Neural cell (in vitro differentiated cells): ENCODE measurements at regions not wholly inside any gene's neighbourhood (a gene's known extent, or its start where the extent isn't known, plus 50 kb on each side); places are given as distances from the start of the nearest gene placed in this dataset.

Source experiments
- H2AFZ ChIP-seq: fragments of 200-600, 300-800 bp; sonication (generic), shearing (Covaris generic); 2 replicates; pipeline ENCODE4 v1.6.0; 2014; ENCODE audit warnings: low read depth, mild to moderate bottlenecking, antibody characterized with exemption, low read length, moderate library complexity
- H3F3A ChIP-seq: fragments of 200-600 bp; shearing (Covaris generic); 2 replicates; pipeline ENCODE4 v1.6.1; 2016; ENCODE audit warnings: mild to moderate bottlenecking, moderate library complexity, mixed read lengths, antibody characterized with exemption, low read length; ENCODE audit not compliant: insufficient read depth, poor library complexity, severe bottlenecking
- H3K27ac ChIP-seq: fragments of 200-600, 300-800 bp; sonication (generic), shearing (Covaris generic); 2 replicates; pipeline ENCODE4 v1.5.1; 2014; ENCODE audit warnings: mild to moderate bottlenecking, low read length, moderate library complexity
- H3K27me3 ChIP-seq: fragments of 300-800, 200-600 bp; sonication (generic), shearing (Covaris generic); 2 replicates; pipeline ENCODE4 v1.6.0; 2014; ENCODE audit warnings: mild to moderate bottlenecking, low read depth, low read length, moderate library complexity; ENCODE audit not compliant: insufficient read depth
- H3K36me3 ChIP-seq: fragments of 300-800, 200-600 bp; sonication (generic), shearing (Covaris generic); 2 replicates; pipeline ENCODE4 v1.5.1; 2014; ENCODE audit warnings: mild to moderate bottlenecking, antibody characterized with exemption, low read length, moderate library complexity; ENCODE audit not compliant: insufficient read depth
- H3K4me2 ChIP-seq: fragments of 300-800, 200-600 bp; sonication (generic), shearing (Covaris generic); 2 replicates; pipeline ENCODE4 v1.6.0; 2014; ENCODE audit warnings: mild to moderate bottlenecking, low read length
- H3K4me3 ChIP-seq: fragments of 300-800, 200-600 bp; sonication (generic), shearing (Covaris generic); 2 replicates; pipeline ENCODE4 v1.5.1; 2014; ENCODE audit warnings: mild to moderate bottlenecking, low read length, moderate library complexity
- H3K79me2 ChIP-seq: fragments of 200-600 bp; shearing (Covaris generic); replicated peaks from 2 replicates; pipeline ENCODE4 v1.6.0; 2014; ENCODE audit warnings: mild to moderate bottlenecking, low read length, moderate library complexity; ENCODE audit not compliant: insufficient read depth
- H3K9ac ChIP-seq: fragments of 300-800, 200-600 bp; sonication (generic), shearing (Covaris generic); 2 replicates; pipeline ENCODE4 v1.6.1; 2016; ENCODE audit warnings: mild to moderate bottlenecking, low read length, mixed read lengths
- H3K9me2 ChIP-seq: fragments of 200-600 bp; shearing (Covaris generic); 2 replicates; pipeline ENCODE4 v1.6.1; 2016; ENCODE audit warnings: mild to moderate bottlenecking, low read length, mixed read lengths; ENCODE audit not compliant: insufficient read depth
- H3K9me3 ChIP-seq: fragments of 200-600, 300-800 bp; sonication (generic), shearing (Covaris generic); 2 replicates; pipeline ENCODE4 v1.6.1; 2016; ENCODE audit warnings: mild to moderate bottlenecking, mixed run types, low read length, moderate library complexity, mixed read lengths
- H4K20me1 ChIP-seq: fragments of 200-600 bp; shearing (Covaris generic); 2 replicates; pipeline ENCODE4 v1.6.1; 2016; ENCODE audit warnings: mild to moderate bottlenecking, mixed run types; ENCODE audit not compliant: insufficient read depth
- CTCF ChIP-seq: fragments of 450-650 bp; IDR thresholded peaks from 2 replicates; pipeline ENCODE4 v1.5.1; 2014; ENCODE audit warnings: antibody characterized with exemption, mild to moderate bottlenecking, moderate library complexity; ENCODE audit not compliant: poor library complexity, severe bottlenecking
- EP300 ChIP-seq: fragments of 450-650 bp; conservative IDR thresholded peaks from 2 replicates; pipeline ENCODE4 v1.6.1; 2014; ENCODE audit warnings: antibody characterized with exemption, mild to moderate bottlenecking, moderate library complexity; ENCODE audit not compliant: poor library complexity, severe bottlenecking
- EZH2 ChIP-seq: fragments of 200-600, 300-800 bp; shearing (Covaris generic), sonication (generic); IDR thresholded peaks from 2 replicates; pipeline ENCODE4 v1.6.1; 2014; ENCODE audit warnings: antibody characterized with exemption, low read length, borderline replicate concordance, mild to moderate bottlenecking; ENCODE audit not compliant: insufficient read depth, poor library complexity, severe bottlenecking
- MXI1 ChIP-seq: fragments of 450-650 bp; conservative IDR thresholded peaks from 2 replicates; pipeline ENCODE4 v1.6.1; 2014; ENCODE audit warnings: antibody characterized with exemption, mild to moderate bottlenecking; ENCODE audit not compliant: poor library complexity, severe bottlenecking
- POLR2AphosphoS5 ChIP-seq: IDR thresholded peaks from 2 replicates; pipeline ENCODE4 v1.6.1; 2012
- RAD21 ChIP-seq: fragments of 450-650 bp; conservative IDR thresholded peaks from 2 replicates; pipeline ENCODE4 v1.6.1; 2014; ENCODE audit warnings: antibody characterized with exemption, mild to moderate bottlenecking, moderate library complexity
- REST ChIP-seq: IDR thresholded peaks from 2 replicates; pipeline ENCODE4 v1.6.1; 2012; ENCODE audit warnings: borderline replicate concordance
- SMC3 ChIP-seq: fragments of 450-650 bp; conservative IDR thresholded peaks from 2 replicates; pipeline ENCODE4 v1.6.1; 2014; ENCODE audit warnings: antibody characterized with exemption, mild to moderate bottlenecking, moderate library complexity; ENCODE audit not compliant: poor library complexity
- TAF1 ChIP-seq: IDR thresholded peaks from 2 replicates; pipeline ENCODE4 v1.6.1; 2012; ENCODE audit warnings: low read depth

GRCh38 chr13:62932256-62932883 is 1516.7 kb upstream of the PCDH20 start:
- H3K4me3 ChIP-seq = no peak overlapping the region
- no peak overlapping the region for H2AFZ ChIP-seq
- H3F3A ChIP-seq = no peaks in the 10 kb centered on the region
- H3K9ac ChIP-seq = no peak overlapping the region
- H3K79me2 ChIP-seq = no peaks in the 10 kb centered on the region
- no peaks in the 10 kb centered on the region for H4K20me1 ChIP-seq
- no peak overlapping the region for H3K4me2 ChIP-seq
- no peaks in the 10 kb centered on the region for H3K9me2 ChIP-seq
- TF ChIP-seq SMC3 = no peak
- no peak for TF ChIP-seq TAF1
- H3K9me3 ChIP-seq = no peaks in the 10 kb centered on the region
- H3K36me3 ChIP-seq = no peaks in the 10 kb centered on the region
- H3K27me3 ChIP-seq = no peaks in the 10 kb centered on the region
- H3K27ac ChIP-seq = no peak overlapping the region

GRCh38 chr13:62931853-62932252 is 1516.2 kb upstream of the PCDH20 start:
- H3K4me2 ChIP-seq = no peak overlapping the region
- H2AFZ ChIP-seq = no peak overlapping the region
- no peaks in the 10 kb centered on the region for H3F3A ChIP-seq
- H3K79me2 ChIP-seq = no peaks in the 10 kb centered on the region
- no peaks in the 10 kb centered on the region for H3K27me3 ChIP-seq
- no peak overlapping the region for H3K27ac ChIP-seq
- TF ChIP-seq TAF1 (no peak), MXI1 (no peak), EP300 (no peak), CTCF (no peak), RAD21 (no peak), POLR2AphosphoS5 (no peak), SMC3 (no peak), EZH2 (no peak)
- H3K9ac ChIP-seq = no peak overlapping the region
- no peaks in the 10 kb centered on the region for H4K20me1 ChIP-seq
- H3K36me3 ChIP-seq = no peaks in the 10 kb centered on the region
- H3K9me2 ChIP-seq = no peaks in the 10 kb centered on the region
- H3K9me3 ChIP-seq = no peaks in the 10 kb centered on the region
- no peak overlapping the region for H3K4me3 ChIP-seq

GRCh38 chr13:62924395-62924794 is 1508.7 kb upstream of the PCDH20 start:
- no peak overlapping the region for H3K9ac ChIP-seq
- no peaks in the 10 kb centered on the region for H3K9me2 ChIP-seq
- no peak overlapping the region for H3K27ac ChIP-seq
- no peaks in the 10 kb centered on the region for H3K9me3 ChIP-seq
- no peak overlapping the region for H2AFZ ChIP-seq
- TF ChIP-seq MXI1 = no peak
- no peak for TF ChIP-seq RAD21
- TF ChIP-seq EP300 = no peak
- H3K4me2 ChIP-seq = no peak overlapping the region
- no peak overlapping the region for H3K4me3 ChIP-seq
- H3F3A ChIP-seq = no peaks in the 10 kb centered on the region
- no peaks in the 10 kb centered on the region for H3K79me2 ChIP-seq
- no peaks in the 10 kb centered on the region for H4K20me1 ChIP-seq
- no peaks in the 10 kb centered on the region for H3K36me3 ChIP-seq
- H3K27me3 ChIP-seq = no peaks in the 10 kb centered on the region

- TF ChIP-seq EZH2 (no peak), EP300 (no peak), REST (no peak), SMC3 (no peak), MXI1 (no peak), CTCF (no peak), POLR2AphosphoS5 (no peak), RAD21 (no peak), TAF1 (no peak)
These were observed 1504.5 kb upstream of the PCDH20 start for GRCh38 chr13:62920159-62920558.

More at GRCh38 chr13:62920159-62920558, 1504.5 kb upstream of the PCDH20 start:
- Histone ChIP-seq H3K4me2 (no peak overlapping the region), H3K79me2 (no peaks in the 10 kb centered on the region), H3K4me3 (no peak overlapping the region), H2AFZ (no peak overlapping the region), H3K27ac (no peak overlapping the region), H3K27me3 (no peaks in the 10 kb centered on the region), H3F3A (no peaks in the 10 kb centered on the region), H3K9ac (no peak overlapping the region), H4K20me1 (no peaks in the 10 kb centered on the region), H3K9me3 (no peaks in the 10 kb centered on the region), H3K9me2 (no peaks in the 10 kb centered on the region), H3K36me3 (no peaks in the 10 kb centered on the region)
